ENCODE measurements at regions not wholly inside any gene's neighbourhood (a gene's known extent, or its start where the extent isn't known, plus 50 kb on each side); places are given as distances from the start of the nearest gene placed in this dataset.

- no peak overlapping the region for H3K4me2 ChIP-seq
- H3K36me3 ChIP-seq: no peaks in the 10 kb centered on the region
- TF ChIP-seq Cebpa-rat (IDR thresholded peaks at IDR 0.05): no peak
- H3K27me3 ChIP-seq: no peaks in the 10 kb centered on the region
- H3K27ac ChIP-seq: no peak overlapping the region
- no peaks in the 10 kb centered on the region; the same call in 1 of the 2 replicates for H3K9me3 ChIP-seq
- no peak overlapping the region for H3K4me3 ChIP-seq
- no peak overlapping the region for H3K9ac ChIP-seq
- H4K20me1 ChIP-seq: no peaks in the 10 kb centered on the region
- H3K4me1 ChIP-seq: peaks cover 4% of the 10 kb centered on the region; the same call in 1 of the 2 replicates
These were observed 121.7 kb downstream of the CMPK2 start for GRCh38 chr2:6744038-6744437.

- Histone ChIP-seq H3K4me1 (peaks cover 4% of the 10 kb centered on the region; the same call in 1 of the 2 replicates), H3K4me2 (no peak overlapping the region), H3K9me3 (no peaks in the 10 kb centered on the region; the same call in 1 of the 2 replicates), H3K27me3 (no peaks in the 10 kb centered on the region), H3K4me3 (no peak overlapping the region), H3K9ac (no peak overlapping the region), H3K36me3 (no peaks in the 10 kb centered on the region), H3K27ac (no peak overlapping the region), H4K20me1 (no peaks in the 10 kb centered on the region)
- TF ChIP-seq Cebpa-rat (IDR thresholded peaks at IDR 0.05): no peak
These were observed 118.3 kb downstream of the CMPK2 start for GRCh38 chr2:6747433-6747832.

GRCh38 chr2:6748406-6749067 is 117.2 kb downstream of the CMPK2 start:
- no peak overlapping the region for H3K4me3 ChIP-seq
- TF ChIP-seq Cebpa-rat (IDR thresholded peaks at IDR 0.05): no peak
- H3K27ac ChIP-seq: no peak overlapping the region
- no peaks in the 10 kb centered on the region for H3K36me3 ChIP-seq
- H3K9me3 ChIP-seq: no peaks in the 10 kb centered on the region; the same call in 1 of the 2 replicates
- peaks cover 4% of the 10 kb centered on the region; the same call in 1 of the 2 replicates for H3K4me1 ChIP-seq
- H3K27me3 ChIP-seq: no peaks in the 10 kb centered on the region
- H3K4me2 ChIP-seq: no peak overlapping the region
- no peaks in the 10 kb centered on the region for H4K20me1 ChIP-seq
- H3K9ac ChIP-seq: no peak overlapping the region

GRCh38 chr2:6749962-6750361 is 115.7 kb downstream of the CMPK2 start:
- H3K4me3 ChIP-seq: no peak overlapping the region
- H3K4me2 ChIP-seq: no peak overlapping the region
- TF ChIP-seq Cebpa-rat (IDR thresholded peaks at IDR 0.05): no peak

GRCh38 chr2:6750411-6751158 is 115.1 kb downstream of the CMPK2 start:
- no peaks in the 10 kb centered on the region for H3K27me3 ChIP-seq
- H3K9ac ChIP-seq: no peak overlapping the region
- TF ChIP-seq Cebpa-rat (IDR thresholded peaks at IDR 0.05): no peak
- no peak overlapping the region for H3K4me3 ChIP-seq
- H3K27ac ChIP-seq: no peak overlapping the region
- no peak overlapping the region for H3K4me2 ChIP-seq
- H4K20me1 ChIP-seq: no peaks in the 10 kb centered on the region
- H3K9me3 ChIP-seq: no peaks in the 10 kb centered on the region
- H3K4me1 ChIP-seq: peaks cover 4% of the 10 kb centered on the region; the same call in 1 of the 2 replicates
- no peaks in the 10 kb centered on the region for H3K36me3 ChIP-seq

More at GRCh38 chr2:6749962-6750361, 115.7 kb downstream of the CMPK2 start:
- Histone ChIP-seq H4K20me1 (no peaks in the 10 kb centered on the region), H3K27ac (no peak overlapping the region), H3K9ac (no peak overlapping the region), H3K36me3 (no peaks in the 10 kb centered on the region), H3K9me3 (no peaks in the 10 kb centered on the region; the same call in 1 of the 2 replicates), H3K27me3 (no peaks in the 10 kb centered on the region), H3K4me1 (peaks cover 4% of the 10 kb centered on the region; the same call in 1 of the 2 replicates)

GRCh38 chr2:6754419-6754818 is 111.3 kb downstream of the CMPK2 start:
- no peak overlapping the region for H3K9ac ChIP-seq
- H3K27ac ChIP-seq: no peak overlapping the region
- no peak overlapping the region for H3K4me3 ChIP-seq
- no peaks in the 10 kb centered on the region for H4K20me1 ChIP-seq
- TF ChIP-seq Cebpa-rat (IDR thresholded peaks at IDR 0.05): no peak
- no peaks in the 10 kb centered on the region for H3K27me3 ChIP-seq
- H3K4me1 ChIP-seq: no peaks in the 10 kb centered on the region
- H3K4me2 ChIP-seq: no peak overlapping the region
- H3K9me3 ChIP-seq: no peaks in the 10 kb centered on the region
- H3K36me3 ChIP-seq: no peaks in the 10 kb centered on the region

- Histone ChIP-seq H3K4me3 (no peak overlapping the region), H3K36me3 (no peaks in the 10 kb centered on the region), H4K20me1 (no peaks in the 10 kb centered on the region), H3K9ac (no peak overlapping the region), H3K4me1 (no peaks in the 10 kb centered on the region), H3K4me2 (no peak overlapping the region), H3K27me3 (no peaks in the 10 kb centered on the region), H3K27ac (no peak overlapping the region), H3K9me3 (no peaks in the 10 kb centered on the region)
- TF ChIP-seq Cebpa-rat (IDR thresholded peaks at IDR 0.05): no peak
These were observed 110.3 kb downstream of the CMPK2 start for GRCh38 chr2:6755456-6755855.

- H3K27me3 ChIP-seq: no peaks in the 10 kb centered on the region
- no peaks in the 10 kb centered on the region for H4K20me1 ChIP-seq
- no peak for TF ChIP-seq Cebpa-rat (IDR thresholded peaks at IDR 0.05)
- no peak overlapping the region for H3K27ac ChIP-seq
- no peaks in the 10 kb centered on the region for H3K4me1 ChIP-seq
- H3K36me3 ChIP-seq: no peaks in the 10 kb centered on the region
- H3K4me2 ChIP-seq: no peak overlapping the region
- H3K4me3 ChIP-seq: no peak overlapping the region
- H3K9me3 ChIP-seq: no peaks in the 10 kb centered on the region
- no peak overlapping the region for H3K9ac ChIP-seq
These were observed 108.5 kb downstream of the CMPK2 start for GRCh38 chr2:6757215-6757614.

- Histone ChIP-seq H3K36me3 (no peaks in the 10 kb centered on the region), H3K4me1 (peaks cover 16% of the 10 kb centered on the region), H3K9me3 (no peaks in the 10 kb centered on the region), H3K4me2 (no peak overlapping the region), H3K9ac (no peak overlapping the region), H4K20me1 (no peaks in the 10 kb centered on the region), H3K27me3 (no peaks in the 10 kb centered on the region), H3K27ac (no peak overlapping the region), H3K4me3 (no peak overlapping the region)
- no peak for TF ChIP-seq Cebpa-rat (IDR thresholded peaks at IDR 0.05)
These were observed 106.0 kb downstream of the CMPK2 start for GRCh38 chr2:6759689-6760088.

- Histone ChIP-seq H3K36me3 (no peaks in the 10 kb centered on the region), H3K9me3 (no peaks in the 10 kb centered on the region), H4K20me1 (no peaks in the 10 kb centered on the region), H3K9ac (no peak overlapping the region), H3K27me3 (no peaks in the 10 kb centered on the region), H3K4me2 (no peak overlapping the region), H3K4me3 (no peak overlapping the region), H3K4me1 (peaks cover 17% of the 10 kb centered on the region), H3K27ac (no peak overlapping the region)
- no peak for TF ChIP-seq Cebpa-rat (IDR thresholded peaks at IDR 0.05)
These were observed 105.6 kb downstream of the CMPK2 start for GRCh38 chr2:6760132-6760531.

Data from BLaER1 (cell line).